ENCODE measurements at regions not wholly inside any gene's neighbourhood (a gene's known extent, or its start where the extent isn't known, plus 50 kb on each side); places are given as distances from the start of the nearest gene placed in this dataset.
A peak's percentile ranks its signal among the peaks of the same experiment; 100 is the strongest.

- no peak for DNase-seq (ENCODE audit: low spot score)
Observed at GRCh38 chr1:59123081-59123681, 173.7 kb upstream of the FGGY start.

DNA sequence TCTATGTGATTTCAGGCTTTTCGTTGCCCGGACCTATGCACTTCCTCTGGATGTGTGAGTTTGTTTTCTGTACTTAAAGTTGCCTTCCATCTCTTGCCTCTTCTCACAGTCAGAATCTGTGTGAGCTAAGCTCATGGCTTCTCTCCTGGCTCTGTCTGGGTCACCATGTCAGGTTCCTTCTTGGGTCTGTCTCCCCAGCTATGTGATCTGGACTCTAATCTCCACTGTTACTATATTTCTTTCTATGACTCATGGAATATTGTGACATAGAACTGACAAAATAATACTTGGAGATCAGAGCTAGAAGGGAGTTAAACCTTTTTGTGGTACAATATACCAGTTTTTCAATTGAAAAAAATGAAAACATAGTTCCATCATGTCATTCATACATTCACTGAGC, 172.7 kb upstream of the FGGY start:
- DNase-seq (ENCODE audit: low spot score), result no peak

DNA sequence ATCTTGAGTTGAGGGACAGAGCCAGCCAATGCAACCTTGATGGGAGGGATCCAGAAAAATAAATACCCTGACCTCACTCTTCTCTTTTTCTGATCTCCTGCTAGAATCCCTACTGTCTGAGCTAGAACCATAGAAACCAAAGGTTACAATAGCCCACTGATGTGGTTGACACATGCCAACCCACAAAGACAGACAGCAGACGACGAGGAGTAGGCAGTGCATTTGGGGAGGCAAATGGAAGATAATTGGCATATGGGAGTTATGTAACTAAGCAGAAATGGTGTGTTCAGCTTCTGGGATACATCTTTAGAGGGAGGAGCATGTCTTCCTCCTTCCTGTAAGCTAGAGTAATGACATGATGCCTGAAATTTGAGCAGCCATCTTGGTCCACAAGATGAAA, 171.7 kb upstream of the FGGY start:
- peak; percentile 21 for DNase-seq (ENCODE audit: low spot score)

DNA sequence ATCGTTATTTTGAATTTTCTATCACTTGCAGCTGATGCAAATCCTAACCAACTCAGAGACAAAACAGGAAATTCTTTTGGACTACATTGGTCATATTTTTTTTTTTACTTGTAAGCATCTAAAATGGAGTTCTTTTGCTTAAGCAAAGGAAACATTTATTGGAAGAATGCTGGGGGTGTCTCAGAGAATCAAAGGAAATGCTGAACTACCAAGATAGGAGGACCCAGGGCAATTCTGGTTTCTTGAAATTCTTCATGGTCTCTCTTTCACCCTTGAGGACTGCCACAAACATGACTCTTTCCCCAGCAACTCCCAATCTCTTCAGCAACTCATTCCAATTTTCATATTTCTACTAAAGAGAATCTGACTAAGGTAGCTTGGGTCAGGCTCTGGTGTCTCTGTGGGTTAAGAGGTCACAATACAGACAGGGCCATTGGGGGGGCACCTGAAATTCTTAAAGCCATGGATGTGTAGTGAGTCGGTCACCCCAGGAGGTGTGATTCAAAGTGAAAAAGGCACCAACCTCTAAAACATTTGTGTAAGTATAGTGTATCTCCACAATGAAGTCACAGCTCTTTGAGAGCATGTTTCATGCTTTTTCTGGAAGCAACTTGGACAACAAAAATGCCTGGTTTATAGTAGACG, 171.1 kb upstream of the FGGY start:
- DNase-seq (ENCODE audit: low spot score), result no peak

DNA sequence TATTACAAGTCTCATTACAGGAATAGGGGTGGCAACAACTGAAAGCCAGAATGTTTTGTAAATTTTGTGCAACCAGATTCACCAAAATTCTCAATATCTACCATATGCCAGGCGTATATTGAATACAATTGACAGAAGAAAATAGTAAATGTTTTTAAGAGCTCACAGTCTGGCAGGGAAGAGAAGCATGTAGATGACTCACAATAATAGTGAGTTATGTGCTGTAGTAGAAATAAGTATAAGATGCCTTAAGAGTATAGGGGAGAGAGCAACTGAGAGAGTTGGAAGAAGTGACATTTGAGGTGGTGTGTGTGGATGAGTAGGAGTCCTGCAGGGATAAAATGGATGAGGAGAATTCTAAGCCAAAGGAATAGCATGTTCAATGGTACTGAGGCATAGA, 170.5 kb upstream of the FGGY start:
- no peak for DNase-seq (ENCODE audit: low spot score)

GRCh38 chr1:59128239-59128736, 168.6 kb upstream of the FGGY start:
- DNase-seq (ENCODE audit: low spot score), result no peak

DNA sequence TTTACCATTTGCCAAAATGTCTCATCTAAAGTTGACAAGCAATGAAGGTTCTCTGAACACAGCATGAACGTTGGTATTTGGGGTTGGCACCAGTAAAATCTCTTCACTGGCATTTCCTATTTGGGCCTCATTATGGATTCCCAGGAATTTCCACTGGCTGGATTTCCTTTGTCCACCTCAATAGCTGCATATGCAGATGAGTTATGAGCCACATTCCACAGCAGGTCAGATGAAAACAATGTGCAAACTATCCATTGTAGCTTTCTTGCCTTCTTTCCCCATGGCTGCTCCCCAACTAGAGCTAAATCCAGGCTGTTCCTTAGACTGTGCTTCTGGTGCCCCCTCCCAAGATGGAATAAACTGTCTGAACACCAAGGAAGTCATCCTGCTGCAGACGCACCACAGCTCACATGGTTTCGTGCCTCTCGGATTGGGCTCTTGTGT, 168.1 kb upstream of the FGGY start:
- no peak for DNase-seq (ENCODE audit: low spot score)

- DNase-seq (ENCODE audit: low spot score), result no peak
Observed at GRCh38 chr1:59132295-59132694, 164.6 kb upstream of the FGGY start.

- no peak for DNase-seq (ENCODE audit: low spot score)
Observed at GRCh38 chr1:59133997-59134396, 162.9 kb upstream of the FGGY start.

GRCh38 chr1:59135761-59136255, 161.1 kb upstream of the FGGY start:
- no peak for DNase-seq (ENCODE audit: low spot score)

DNA sequence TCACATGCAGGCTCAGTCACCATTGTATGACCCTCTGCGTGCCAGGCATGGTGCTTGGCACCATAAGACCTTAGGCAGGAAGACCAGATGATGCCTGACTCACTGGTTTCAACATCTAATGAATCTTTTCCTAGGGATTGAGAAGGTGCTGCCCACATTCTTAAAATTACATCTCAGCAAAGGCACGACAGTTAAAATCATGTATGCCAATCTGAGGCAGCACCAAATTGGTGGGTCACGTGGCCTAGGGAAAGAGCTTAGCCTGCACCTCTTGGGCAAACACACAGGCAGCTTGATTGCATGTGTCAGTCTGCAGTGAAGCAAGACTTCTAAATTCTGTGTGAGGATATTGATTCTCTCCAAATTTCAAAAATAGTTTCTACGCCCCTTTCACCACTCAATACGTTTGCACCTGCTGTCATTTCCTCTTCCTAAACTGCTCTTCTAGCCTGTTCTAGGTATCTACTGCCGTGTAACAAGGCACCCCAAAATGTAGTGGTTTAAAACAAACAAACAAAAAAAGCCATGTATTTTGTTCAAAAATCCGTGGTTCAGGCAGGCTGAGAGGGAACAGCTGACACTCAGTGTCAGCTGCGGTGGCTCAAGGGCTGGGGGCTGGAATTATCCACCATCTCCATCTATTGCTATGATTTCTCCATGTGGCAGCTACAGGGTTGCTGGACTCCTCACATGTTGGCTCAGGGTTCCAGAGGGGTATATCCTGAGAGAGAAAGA, 160.2 kb upstream of the FGGY start:
- no peak for DNase-seq (ENCODE audit: low spot score)

- DNase-seq (ENCODE audit: low spot score), result no peak
Observed at GRCh38 chr1:59137276-59137615, 159.6 kb upstream of the FGGY start.

GRCh38 chr1:59137968-59138367, 158.9 kb upstream of the FGGY start:
- no peak for DNase-seq (ENCODE audit: low spot score)

DNA sequence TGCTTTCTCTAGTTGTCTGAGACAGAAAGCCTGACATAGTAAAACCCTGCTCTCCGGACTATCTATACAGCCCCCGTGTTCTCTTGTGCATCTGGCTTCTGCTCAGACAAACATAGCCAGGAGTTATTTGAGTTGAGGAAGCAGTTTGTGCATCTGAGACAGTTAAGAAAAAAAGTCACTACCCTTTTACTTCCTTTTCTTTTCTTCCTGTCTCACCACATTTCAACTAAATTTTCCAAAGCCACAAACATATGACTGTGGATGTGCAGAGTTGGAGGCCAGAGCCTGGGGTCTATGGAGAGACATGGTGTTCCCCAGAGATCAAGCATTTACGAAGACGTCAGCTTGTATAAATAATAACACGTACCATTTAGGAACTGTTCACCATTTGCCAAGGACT, 158.5 kb upstream of the FGGY start:
- no peak for DNase-seq (ENCODE audit: low spot score)

DNA sequence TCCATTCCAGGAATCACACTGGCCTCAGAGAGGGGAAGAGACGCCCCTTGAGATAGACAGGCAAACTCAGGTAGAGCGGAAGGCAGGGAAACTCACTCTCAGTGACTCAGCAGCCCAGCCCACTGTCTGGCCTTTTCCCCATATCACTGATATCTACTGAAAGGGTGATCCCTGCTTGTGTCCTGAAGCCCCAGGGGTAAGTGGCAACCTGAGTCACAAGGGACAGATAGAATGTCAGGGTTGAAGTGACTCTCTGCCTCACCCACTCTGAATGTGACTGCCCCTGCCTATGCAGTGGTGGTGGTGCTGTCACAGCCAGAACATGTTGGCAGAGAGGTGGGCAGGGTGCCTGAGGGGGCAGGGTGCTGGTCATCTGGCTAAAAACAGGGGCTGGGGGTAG, 157.5 kb upstream of the FGGY start:
- no peak for DNase-seq (ENCODE audit: low spot score)

DNA sequence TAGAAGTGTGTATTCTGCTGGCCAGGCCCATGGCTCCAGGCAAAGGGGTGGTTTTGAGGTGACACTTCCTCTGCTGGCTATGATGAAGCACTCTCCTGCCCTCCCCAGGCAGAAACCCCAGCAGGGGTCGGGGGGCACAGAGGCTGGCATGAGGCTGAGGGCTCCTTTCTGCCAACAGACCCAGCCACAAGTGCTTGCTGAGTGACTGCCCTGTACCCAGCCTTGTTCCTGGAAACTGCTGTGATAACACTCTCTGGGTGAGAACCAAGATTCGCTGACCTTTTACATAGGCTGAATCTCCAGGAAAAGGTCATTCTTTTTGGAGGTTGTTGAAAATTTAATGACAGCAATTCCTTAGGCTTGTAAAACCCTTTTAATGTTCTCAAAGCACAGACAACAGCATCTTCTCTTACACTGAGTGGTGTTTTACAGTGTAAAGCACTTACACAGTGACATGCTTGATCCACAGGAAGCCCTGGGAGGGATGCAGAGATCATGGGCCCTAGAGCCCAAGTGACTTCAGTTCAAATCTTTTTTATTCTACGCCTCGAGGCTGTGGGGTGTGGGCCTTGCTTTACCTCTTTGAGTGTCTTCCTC, 155.5 kb upstream of the FGGY start:
- DNase-seq (ENCODE audit: low spot score), result no peak

GRCh38 chr1:59142311-59143132, 154.4 kb upstream of the FGGY start:
- DNase-seq (ENCODE audit: low spot score), result no peak

DNA sequence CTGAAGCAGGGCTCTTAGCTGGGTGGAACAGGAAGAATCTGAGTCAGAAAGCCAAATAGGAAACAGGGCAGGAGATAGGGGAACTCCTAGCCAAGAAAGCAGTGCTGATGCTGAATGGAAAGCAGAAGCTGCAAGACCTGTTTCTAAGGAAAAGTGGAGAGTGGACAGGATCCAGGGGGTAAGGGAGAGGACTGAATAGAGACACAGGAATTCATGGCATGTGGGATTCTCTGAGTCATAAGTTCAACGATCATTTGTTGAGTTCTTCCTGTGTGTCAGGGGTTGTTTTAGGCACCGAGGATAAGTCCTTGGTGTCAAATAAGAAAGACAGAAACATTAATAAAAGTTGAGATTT, 153.8 kb upstream of the FGGY start:
- DNase-seq (ENCODE audit: low spot score), result no peak

- DNase-seq (ENCODE audit: low spot score), result no peak
Observed at GRCh38 chr1:59143811-59144210, 153.1 kb upstream of the FGGY start.

GRCh38 chr1:59144959-59145358, 151.9 kb upstream of the FGGY start:
- no peak for DNase-seq (ENCODE audit: low spot score)

- DNase-seq (ENCODE audit: low spot score), result no peak
Observed at GRCh38 chr1:59146056-59146455, 150.8 kb upstream of the FGGY start.

Measured in CD4-positive, alpha-beta T cell treated with Interleukin-15 for 4 hours (primary cell).